CD1c-positive myeloid dendritic cell (primary cell): ENCODE measurements at regions not wholly inside any gene's neighbourhood (a gene's known extent, or its start where the extent isn't known, plus 50 kb on each side); places are given as distances from the start of the nearest gene placed in this dataset.

ENCODE experiments used
- DNase-seq: peaks from one replicate; pipeline ENCODE4 v3.0.0-alpha.2; 2016; ENCODE audit errors: extremely low spot score

GRCh38 chrX:40452031-40452430, 128.7 kb upstream of the ATP6AP2 start:
- DNase-seq: no peak

GRCh38 chrX:40449956-40450706, 130.6 kb upstream of the ATP6AP2 start:
- no peak for DNase-seq

- DNase-seq: no peak
These were observed 131.4 kb upstream of the ATP6AP2 start for GRCh38 chrX:40449396-40449795.

GRCh38 chrX:40448793-40449192, 132.0 kb upstream of the ATP6AP2 start:
- DNase-seq: no peak

- no peak for DNase-seq
These were observed 133.8 kb upstream of the ATP6AP2 start for GRCh38 chrX:40446921-40447320.

GRCh38 chrX:40445691-40446090, 135.1 kb upstream of the ATP6AP2 start:
- DNase-seq: peak; percentile 15

- no peak for DNase-seq
These were observed 135.8 kb upstream of the ATP6AP2 start for GRCh38 chrX:40444798-40445496.

- no peak for DNase-seq
These were observed 136.6 kb upstream of the ATP6AP2 start for GRCh38 chrX:40444133-40444532.

GRCh38 chrX:40440866-40441265, 139.9 kb upstream of the ATP6AP2 start:
- no peak for DNase-seq

- peak; percentile 48 for DNase-seq
These were observed 140.9 kb upstream of the ATP6AP2 start for GRCh38 chrX:40439625-40440532.

- DNase-seq: no peak
These were observed 143.4 kb upstream of the ATP6AP2 start for GRCh38 chrX:40437348-40437747.

GRCh38 chrX:40434947-40435346, 145.8 kb upstream of the ATP6AP2 start:
- peak; percentile 8 for DNase-seq

GRCh38 chrX:40434443-40434842, 146.3 kb upstream of the ATP6AP2 start:
- no peak for DNase-seq

GRCh38 chrX:40433160-40433559, 147.6 kb upstream of the ATP6AP2 start:
- DNase-seq: no peak

- DNase-seq: peak; percentile 52
These were observed 156.5 kb upstream of the ATP6AP2 start for GRCh38 chrX:40424259-40424658.

- peak; percentile 38 for DNase-seq
These were observed 157.5 kb upstream of the ATP6AP2 start for GRCh38 chrX:40423299-40423698.

GRCh38 chrX:40422021-40422420, 158.7 kb upstream of the ATP6AP2 start:
- no peak for DNase-seq

GRCh38 chrX:40420899-40421729, 159.7 kb upstream of the ATP6AP2 start:
- DNase-seq: no peak

- DNase-seq: no peak
These were observed 162.0 kb upstream of the ATP6AP2 start for GRCh38 chrX:40418813-40419195.

GRCh38 chrX:40418146-40418812, 162.5 kb upstream of the ATP6AP2 start:
- no peak for DNase-seq

- DNase-seq: no peak
These were observed 165.1 kb upstream of the ATP6AP2 start for GRCh38 chrX:40415675-40416074.
